AG20443 (cell line): ENCODE measurements at regions not wholly inside any gene's neighbourhood (a gene's known extent, or its start where the extent isn't known, plus 50 kb on each side); places are given as distances from the start of the nearest gene placed in this dataset.
"Not testable (repeated sequence)": the region's sequence is repeated elsewhere in the genome, so short reads cannot be mapped to it uniquely, and the experiment has no call there.

Source experiments
- DNase-seq: peaks from one replicate; pipeline ENCODE4 v3.0.0; 2012; ENCODE audit warnings: low spot score, mixed read lengths

DNA sequence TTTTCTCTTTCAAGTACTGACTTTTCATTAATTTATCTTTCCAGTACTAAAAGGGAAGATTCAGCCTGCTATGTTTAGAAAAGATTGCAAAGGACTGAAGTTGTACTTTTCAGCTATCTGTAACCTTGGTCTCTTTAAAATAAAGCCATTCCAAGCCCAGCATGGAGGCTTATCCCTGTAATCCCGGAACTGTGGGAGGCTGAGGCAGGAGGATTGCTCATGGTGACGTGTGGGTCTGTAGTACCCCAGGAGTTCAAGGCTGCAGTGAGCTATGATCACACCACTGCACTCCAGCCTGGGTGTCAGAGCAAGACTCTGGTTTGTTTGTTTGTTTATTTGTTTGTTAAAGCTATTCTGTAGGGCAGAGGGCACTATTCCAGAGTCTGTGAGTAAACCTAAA is 50.6 kb upstream of the TMEM170B start:
- no peak for DNase-seq

- DNase-seq = no peak
Measured at GRCh38 chr6:11486486-11486885, 51.1 kb upstream of the TMEM170B start.

DNA sequence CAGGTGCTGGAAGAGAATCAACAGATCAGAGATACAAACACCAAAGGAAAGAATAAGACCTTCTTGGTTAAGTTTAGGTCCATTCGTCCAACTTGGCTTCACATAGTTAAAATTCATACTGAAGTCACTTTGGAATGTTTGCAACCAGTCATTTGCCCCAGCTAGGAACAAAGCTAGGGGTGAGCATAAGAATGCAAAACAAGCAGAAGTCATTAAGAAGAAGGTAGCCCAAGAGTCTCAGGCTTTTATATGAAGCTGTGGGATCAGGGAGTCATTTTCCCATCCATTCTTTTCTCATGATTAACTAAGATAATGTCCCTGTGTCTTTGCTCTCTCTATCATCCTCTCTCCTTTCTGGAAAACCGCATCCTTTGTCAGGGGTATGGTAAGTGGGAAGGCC is 51.5 kb upstream of the TMEM170B start:
- DNase-seq = no peak

DNA sequence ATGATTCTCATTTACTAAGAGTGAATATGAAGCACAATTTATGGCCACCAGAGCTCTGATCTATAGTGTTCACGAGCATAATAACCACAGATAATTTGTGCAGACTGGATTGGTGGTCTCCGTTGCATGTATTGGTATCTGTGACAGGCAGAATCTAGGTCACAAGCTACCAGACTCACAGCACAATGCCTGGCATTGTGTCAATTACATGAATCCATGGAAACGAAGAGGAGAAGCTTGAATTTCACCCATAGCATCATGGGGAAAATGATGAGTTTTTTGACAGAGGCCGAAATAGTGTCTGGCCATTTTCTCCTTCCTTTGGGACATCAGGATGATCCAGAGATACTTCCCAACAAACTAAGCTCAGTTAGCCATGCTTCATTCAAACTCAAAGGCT is 52.3 kb upstream of the TMEM170B start:
- DNase-seq = no peak

DNA sequence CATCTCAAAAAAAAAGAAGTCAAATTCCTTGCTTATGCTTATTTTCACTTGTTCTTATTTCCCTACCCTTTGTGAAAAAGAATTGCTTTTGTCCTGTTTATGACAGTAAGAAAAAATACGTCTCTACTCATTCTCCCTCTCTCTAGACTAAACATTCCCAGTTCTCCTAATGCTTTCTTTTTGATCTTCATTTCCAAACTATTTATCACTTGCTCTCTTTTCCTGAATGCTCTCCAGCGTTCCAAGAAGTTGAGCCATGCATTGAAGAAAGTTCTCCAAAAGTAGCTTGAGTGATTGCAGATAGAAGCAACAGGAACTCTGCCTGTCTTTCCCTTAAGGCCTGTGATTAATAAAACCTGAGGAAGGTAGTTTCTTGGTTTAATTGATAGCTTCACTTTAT is 53.1 kb upstream of the TMEM170B start:
- no peak for DNase-seq

GRCh38 chr6:11482616-11483015 is 54.9 kb upstream of the TMEM170B start:
- no peak for DNase-seq

DNA sequence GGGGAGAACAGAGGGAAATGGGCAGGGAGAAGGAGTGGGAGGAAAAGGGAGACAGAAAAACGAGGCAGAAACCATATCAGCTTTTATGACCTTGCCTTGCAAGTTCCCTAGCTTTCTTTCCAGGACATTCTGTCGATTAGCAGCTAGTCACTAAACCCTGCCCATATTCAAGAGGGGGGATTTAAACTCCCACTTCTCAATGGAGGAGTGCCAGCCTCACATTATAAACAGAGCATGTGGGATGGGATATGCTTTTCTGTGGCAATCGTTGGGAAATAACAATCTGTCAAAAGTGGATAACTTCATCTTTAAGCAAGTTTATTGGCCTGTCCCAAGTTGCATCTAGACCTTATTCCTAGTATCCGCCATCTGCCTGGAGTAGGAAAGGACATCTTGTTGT is 57.0 kb upstream of the TMEM170B start:
- no peak for DNase-seq

- DNase-seq = no peak
Measured at GRCh38 chr6:11479296-11479695, 58.3 kb upstream of the TMEM170B start.

- DNase-seq = no peak
Measured at GRCh38 chr6:11478586-11478985, 59.0 kb upstream of the TMEM170B start.

- no peak for DNase-seq
Measured at GRCh38 chr6:11475016-11475415, 62.5 kb upstream of the TMEM170B start.

- DNase-seq = no peak
Measured at GRCh38 chr6:11473008-11473740, 64.4 kb upstream of the TMEM170B start.

- no peak for DNase-seq
Measured at GRCh38 chr6:11471261-11471660, 66.3 kb upstream of the TMEM170B start.

- DNase-seq = no peak
Measured at GRCh38 chr6:11469684-11470083, 67.9 kb upstream of the TMEM170B start.

GRCh38 chr6:11468271-11468670 is 69.3 kb upstream of the TMEM170B start:
- not testable (repeated sequence) for DNase-seq

- DNase-seq = no peak
Measured at GRCh38 chr6:11467364-11467763, 70.2 kb upstream of the TMEM170B start.

DNA sequence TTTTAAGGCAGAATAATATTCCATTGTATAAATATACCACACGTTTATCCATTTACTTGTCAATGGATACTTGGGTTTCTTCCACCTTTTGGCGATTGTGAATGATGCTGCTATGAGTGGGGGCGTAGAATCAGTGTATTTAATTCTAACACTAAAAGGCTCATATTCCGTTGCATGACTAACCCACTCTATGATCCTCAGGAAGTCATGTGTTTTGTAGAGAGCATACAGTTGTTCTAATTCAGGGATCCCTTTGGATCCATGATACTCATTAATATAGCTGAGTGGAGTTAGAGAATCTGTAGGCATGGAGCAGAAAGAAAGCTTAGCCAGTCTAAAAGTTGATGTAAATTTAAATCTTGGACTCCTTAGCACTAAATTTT is 74.2 kb upstream of the TMEM170B start:
- no peak for DNase-seq

DNA sequence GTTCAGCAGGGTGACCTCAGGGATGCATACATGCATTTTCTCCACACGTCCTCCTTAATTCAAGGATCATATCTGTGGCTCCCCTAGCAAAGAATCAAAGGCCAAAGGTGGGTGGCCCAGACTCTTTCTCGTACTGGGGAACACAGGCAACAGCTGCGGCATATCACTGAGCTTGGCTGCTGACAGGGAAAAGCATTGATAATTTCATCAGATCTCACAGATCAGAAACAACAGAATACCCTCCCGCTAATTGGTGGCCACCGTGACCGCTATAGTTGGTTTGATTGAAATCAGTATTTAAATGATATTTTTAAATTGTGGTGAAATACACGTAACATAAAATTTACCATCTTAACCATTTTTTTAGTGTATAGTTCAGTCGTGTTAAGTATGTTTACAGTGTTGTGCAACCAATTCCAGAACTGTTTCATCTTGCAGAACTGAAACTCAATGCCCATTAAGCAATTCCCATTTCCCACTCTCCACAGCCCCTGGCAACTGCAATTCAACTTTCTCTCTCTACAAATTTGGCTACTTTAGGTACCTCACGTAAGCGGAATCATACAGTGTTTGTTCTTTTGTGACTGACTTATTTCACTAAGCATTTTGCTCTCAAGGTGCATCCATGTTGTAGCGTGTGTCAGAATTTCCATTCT is 74.7 kb upstream of the TMEM170B start:
- DNase-seq = no peak

GRCh38 chr6:11460837-11461661 is 76.5 kb upstream of the TMEM170B start:
- no peak for DNase-seq

- DNase-seq = no peak
Measured at GRCh38 chr6:11460001-11460668, 77.4 kb upstream of the TMEM170B start.

GRCh38 chr6:11459079-11459610 is 78.4 kb upstream of the TMEM170B start:
- no peak for DNase-seq

GRCh38 chr6:11458509-11458908 is 79.0 kb upstream of the TMEM170B start:
- DNase-seq = no peak

DNA sequence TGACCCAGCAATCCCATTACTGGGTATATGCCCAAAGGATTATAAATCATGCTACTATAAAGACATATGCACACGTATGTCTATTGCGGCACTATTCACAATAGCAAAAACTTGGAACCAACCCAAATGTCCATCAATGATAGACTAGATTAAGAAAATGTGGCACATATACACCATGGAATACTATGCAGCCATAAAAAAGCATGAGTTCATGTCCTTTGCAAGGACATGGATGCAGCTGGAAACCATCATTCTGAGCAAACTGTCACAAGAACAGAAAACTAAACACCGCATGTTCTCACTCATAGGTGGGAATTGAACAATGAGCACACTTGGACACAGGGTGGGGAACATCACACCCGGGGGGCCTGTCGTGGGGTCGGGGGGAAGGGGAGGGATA is 80.1 kb upstream of the TMEM170B start:
- DNase-seq = not testable (repeated sequence)
